Gastroesophageal sphincter (tissue), 4 donors: ENCODE measurements at regions not wholly inside any gene's neighbourhood (a gene's known extent, or its start where the extent isn't known, plus 50 kb on each side); places are given as distances from the start of the nearest gene placed in this dataset.

ENCODE experiments used
- ATAC-seq: fragments of 150-250 bp; one replicate; pipeline ENCODE4 v1.9.1; 2016; ENCODE audit warnings: mild to moderate bottlenecking, moderate library complexity
- H3K27ac ChIP-seq, 4 donors: fragments of 200-600 bp; sonication (generic) in 3 of 4; 1 replicate in 3 of 4; 2 replicates in 1 of 4; pipeline ENCODE4 v1.5.1; 2016 to 2019
- H3K27me3 ChIP-seq: fragments of 200-600 bp; sonication (generic); one replicate; pipeline ENCODE4 v1.5.1; 2019
- H3K36me3 ChIP-seq, 2 donors: fragments of 200-600 bp; sonication (generic); one replicate each; pipeline ENCODE4 v1.5.1; 2019; ENCODE audit warnings: control low read depth in 1 of 2
- H3K4me1 ChIP-seq, 3 donors: fragments of 200-600 bp; sonication (generic); 1 replicate in 2 of 3; 2 replicates in 1 of 3; pipeline ENCODE4 v1.5.1; 2016 to 2019; ENCODE audit warnings: control low read depth in 2 of 3
- H3K4me3 ChIP-seq, 2 donors: fragments of 200-600 bp; sonication (generic); one replicate each; pipeline ENCODE4 v1.5.1; 2019; ENCODE audit warnings: mild to moderate bottlenecking in 1 of 2, moderate library complexity in 1 of 2
- H3K9me3 ChIP-seq, 3 donors: fragments of 200-600 bp; sonication (generic); one replicate each; pipeline ENCODE4 v1.5.1; 2017 to 2019; ENCODE audit warnings: control low read depth in 2 of 3
- EP300 ChIP-seq: sonication (generic); formaldehyde crosslinking; IDR thresholded peaks from one replicate; pipeline ENCODE4 v1.6.1; 2017; ENCODE audit warnings: antibody characterized with exemption, mild to moderate bottlenecking
- POLR2A ChIP-seq, 2 donors: fragments of 450-650 bp; IDR thresholded peaks; one replicate each; pipeline ENCODE4 v1.6.1; 2017; ENCODE audit warnings: antibody characterized with exemption in 2 of 2, mild to moderate bottlenecking in 2 of 2, moderate library complexity in 1 of 2
- POLR2AphosphoS5 ChIP-seq: sonication (generic); formaldehyde crosslinking; IDR thresholded peaks from one replicate; pipeline ENCODE4 v1.6.1; 2017; ENCODE audit warnings: antibody characterized with exemption
- WGBS, 2 donors: methylation state at CpG; one replicate each; pipeline ENCODE4 v1.1.5; 2018; ENCODE audit warnings: low coverage in 1 of 2; 5-methylcytosine and 5-hydroxymethylcytosine counted together
- TF ChIP-seq, protein P1 (sequence below), 4 experiments: fragments of 200-600 bp in 2 of 4; fragments of 450-650 bp in 2 of 4; sonication (generic) in 1 of 4; IDR thresholded peaks; one replicate each; pipeline ENCODE4 v1.5.1; 2017 to 2019; ENCODE audit warnings: antibody characterized with exemption in 4 of 4, mild to moderate bottlenecking in 2 of 4, moderate library complexity in 2 of 4

- Histone ChIP-seq H3K4me3 (no peak overlapping the region), H3K4me1 (peaks cover 0 to 12% (median 0%) of the 10 kb centered on the region in 3 donors), H3K27me3 (no peaks in the 10 kb centered on the region), H3K36me3 (no peaks in the 10 kb centered on the region), H3K9me3 (no peaks in the 10 kb centered on the region), H3K27ac (no peak overlapping the region)
- no peak for ATAC-seq
- TF ChIP-seq POLR2A (IDR thresholded peaks at IDR 0.05) (no peak), POLR2AphosphoS5 (no peak), EP300 (no peak)
- TF ChIP-seq, protein P1, sequence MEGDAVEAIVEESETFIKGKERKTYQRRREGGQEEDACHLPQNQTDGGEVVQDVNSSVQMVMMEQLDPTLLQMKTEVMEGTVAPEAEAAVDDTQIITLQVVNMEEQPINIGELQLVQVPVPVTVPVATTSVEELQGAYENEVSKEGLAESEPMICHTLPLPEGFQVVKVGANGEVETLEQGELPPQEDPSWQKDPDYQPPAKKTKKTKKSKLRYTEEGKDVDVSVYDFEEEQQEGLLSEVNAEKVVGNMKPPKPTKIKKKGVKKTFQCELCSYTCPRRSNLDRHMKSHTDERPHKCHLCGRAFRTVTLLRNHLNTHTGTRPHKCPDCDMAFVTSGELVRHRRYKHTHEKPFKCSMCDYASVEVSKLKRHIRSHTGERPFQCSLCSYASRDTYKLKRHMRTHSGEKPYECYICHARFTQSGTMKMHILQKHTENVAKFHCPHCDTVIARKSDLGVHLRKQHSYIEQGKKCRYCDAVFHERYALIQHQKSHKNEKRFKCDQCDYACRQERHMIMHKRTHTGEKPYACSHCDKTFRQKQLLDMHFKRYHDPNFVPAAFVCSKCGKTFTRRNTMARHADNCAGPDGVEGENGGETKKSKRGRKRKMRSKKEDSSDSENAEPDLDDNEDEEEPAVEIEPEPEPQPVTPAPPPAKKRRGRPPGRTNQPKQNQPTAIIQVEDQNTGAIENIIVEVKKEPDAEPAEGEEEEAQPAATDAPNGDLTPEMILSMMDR (IDR thresholded peaks at IDR 0.05): no peak
- WGBS, 2 donors: 76 to 86% methylated on average over 3 to 4 of the region's 4 CpGs
These were observed 228.5 kb downstream of the ZIC5 start for GRCh38 chr13:99743094-99743493.

DNA sequence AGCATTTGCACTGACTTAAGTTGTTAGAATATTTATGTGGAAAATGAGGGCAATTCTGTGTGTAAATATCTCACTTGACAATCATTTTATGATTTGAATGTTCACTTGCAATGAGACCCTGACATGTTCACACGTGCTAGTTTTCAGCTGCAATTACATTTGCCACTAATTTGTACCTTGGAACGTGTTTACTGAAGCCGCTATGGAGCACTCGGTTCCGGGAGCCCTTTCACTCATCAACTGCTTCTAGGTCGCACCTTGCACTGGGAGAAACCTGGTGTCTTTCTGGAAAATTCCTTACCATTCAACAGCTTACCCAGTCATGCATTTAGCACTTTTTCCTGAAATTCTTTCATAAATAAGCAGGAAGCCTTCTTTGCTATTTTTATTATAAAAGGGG lies 229.6 kb downstream of the ZIC5 start:
- Histone ChIP-seq H3K27me3 (no peaks in the 10 kb centered on the region), H3K36me3 (no peaks in the 10 kb centered on the region), H3K9me3 (no peaks in the 10 kb centered on the region), H3K4me3 (no peak overlapping the region), H3K27ac (no peak overlapping the region), H3K4me1 (peaks cover 0 to 12% (median 0%) of the 10 kb centered on the region in 3 donors)
- TF ChIP-seq EP300 (no peak), POLR2AphosphoS5 (no peak), POLR2A (IDR thresholded peaks at IDR 0.05) (no peak)
- TF ChIP-seq, protein P1 (IDR thresholded peaks at IDR 0.05): no peak
- no peak for ATAC-seq
- WGBS, 2 donors: 49 to 70% methylated on average over 6 of the region's 6 CpGs

DNA sequence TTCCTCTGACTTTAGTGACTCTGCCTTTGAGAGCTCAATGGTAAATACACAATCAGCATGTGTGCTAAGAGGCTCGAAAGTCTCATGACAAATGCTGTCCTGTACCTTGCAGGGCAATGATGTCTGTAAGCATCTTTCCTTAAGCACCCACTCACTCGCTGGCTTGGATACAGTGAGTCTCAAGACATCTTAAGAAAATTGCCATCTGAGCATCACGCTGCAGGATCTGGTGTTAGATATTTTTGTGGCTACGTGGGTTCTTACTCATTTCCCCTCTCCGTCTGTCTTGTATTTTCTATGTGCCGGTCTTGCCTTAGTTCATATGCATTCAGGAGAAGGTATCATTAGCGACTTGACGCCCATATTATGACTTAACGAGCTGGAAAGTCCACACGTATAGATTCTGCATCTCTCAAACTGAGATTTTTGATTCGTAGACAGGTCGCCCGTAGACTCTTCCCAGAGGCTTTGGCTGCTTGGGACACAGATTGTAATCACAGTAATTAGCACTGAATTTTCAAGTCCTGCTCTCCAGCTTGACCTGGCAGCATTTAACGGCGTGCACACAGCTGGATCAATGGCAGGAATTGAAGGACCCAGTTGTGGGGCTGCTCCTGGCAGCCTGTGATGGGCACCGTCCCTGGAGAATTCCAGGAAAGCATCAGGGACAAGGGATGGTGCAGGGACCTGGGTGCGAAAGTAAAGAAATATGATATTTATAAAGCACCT lies 231.2 kb downstream of the ZIC5 start:
- H3K4me1 ChIP-seq: peaks cover 0 to 12% (median 0%) of the 10 kb centered on the region in 3 donors
- no peak for ATAC-seq
- 85 to 88% methylated on average over 6 to 14 of the region's 17 CpGs for WGBS, 2 donors
- H3K27ac ChIP-seq: no peak overlapping the region
- H3K27me3 ChIP-seq: no peaks in the 10 kb centered on the region
- TF ChIP-seq, protein P1 (IDR thresholded peaks at IDR 0.05): no peak
- no peak for TF ChIP-seq EP300
- TF ChIP-seq POLR2A (IDR thresholded peaks at IDR 0.05): no peak
- no peak for TF ChIP-seq POLR2AphosphoS5
- H3K9me3 ChIP-seq: no peaks in the 10 kb centered on the region
- H3K4me3 ChIP-seq: no peak overlapping the region
- H3K36me3 ChIP-seq: no peaks in the 10 kb centered on the region

DNA sequence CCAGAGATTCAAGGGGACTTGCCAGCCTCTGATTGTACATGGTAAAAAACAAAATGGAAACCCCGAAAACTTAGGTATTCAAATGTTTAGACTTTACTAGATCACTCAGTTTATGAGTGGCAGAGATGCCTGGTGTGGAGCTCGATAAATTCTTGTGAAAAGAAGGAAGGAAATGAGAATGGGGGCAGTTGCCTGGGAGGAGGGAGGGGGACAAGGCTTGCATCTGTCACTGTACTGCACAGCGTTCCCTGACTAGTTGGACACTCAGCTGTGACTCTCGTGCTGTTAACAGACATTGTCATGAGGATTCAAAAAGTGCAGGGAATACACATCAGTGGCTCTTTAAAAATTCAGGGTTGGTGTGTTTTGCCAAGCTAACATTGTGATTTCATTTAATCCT lies 232.9 kb downstream of the ZIC5 start:
- no peaks in the 10 kb centered on the region for H3K9me3 ChIP-seq
- no peaks in the 10 kb centered on the region for H3K36me3 ChIP-seq
- H3K27ac ChIP-seq: no peak overlapping the region
- 36 to 50% methylated on average over 2 to 3 of the region's 4 CpGs for whole genome bisulfite sequencing, 2 donors
- H3K4me1 ChIP-seq: peaks cover 0 to 12% (median 0%) of the 10 kb centered on the region in 3 donors
- no peaks in the 10 kb centered on the region for H3K27me3 ChIP-seq
- ATAC-seq: no peak
- TF ChIP-seq POLR2AphosphoS5: no peak
- TF ChIP-seq EP300: no peak
- TF ChIP-seq POLR2A (IDR thresholded peaks at IDR 0.05): no peak
- TF ChIP-seq, protein P1 (IDR thresholded peaks at IDR 0.05): no peak
- no peak overlapping the region for H3K4me3 ChIP-seq
